Mucosa of descending colon (tissue), 3 donors: ENCODE measurements at regions not wholly inside any gene's neighbourhood (a gene's known extent, or its start where the extent isn't known, plus 50 kb on each side); places are given as distances from the start of the nearest gene placed in this dataset.

Experiments used
- ATAC-seq: fragments of 200-7000 bp; cut with Tn5 transposase; one replicate; pipeline ENCODE4 v1.9.1; 2020; ENCODE audit warnings: mild to moderate bottlenecking, moderate library complexity
- DNase-seq, 3 donors: peaks; one replicate each; pipeline ENCODE4 v3.0.0-alpha.2; 2020
- H3K36me3 ChIP-seq: fragments of 200-600 bp; one replicate; pipeline ENCODE4 v1.8.0; 2021; ENCODE audit warnings: low read depth, mild to moderate bottlenecking
- H3K4me1 ChIP-seq: fragments of 200-600 bp; one replicate; pipeline ENCODE4 v1.8.0; 2021; ENCODE audit warnings: low read depth, mild to moderate bottlenecking
- H3K4me3 ChIP-seq: fragments of 200-600 bp; one replicate; pipeline ENCODE4 v1.8.0; 2021; ENCODE audit warnings: mild to moderate bottlenecking
- H3K9me3 ChIP-seq: fragments of 200-600 bp; one replicate; pipeline ENCODE4 v1.8.0; 2021; ENCODE audit warnings: mild to moderate bottlenecking
- intact Hi-C, 2 donors: fragments of 100-400 bp; cut with DNase I in 1 of 2; cut with micrococcal nuclease in 1 of 2; formaldehyde crosslinking; loops; one replicate each; pipeline versions ENCODE4 v1.11.0 to v1.11.1; 2022; cut with DNase I, micrococcal nuclease
- TF ChIP-seq, protein P1 (sequence below): fragments of 200-600 bp; IDR thresholded peaks from one replicate; pipeline ENCODE4 v1.8.0; 2022; ENCODE audit warnings: antibody characterized with exemption, mild to moderate bottlenecking
- donor health status: DM: no; HTN: no; CAD: no; lungs with moderate emphysema.
- donor health status: DM: no; HTN: no; CAD: no.
- donor health status: DM: no; HTN: yes; CAD: no.

GRCh38 chr13:50129081-50129705 is 113.9 kb downstream of the KCNRG start:
- Histone ChIP-seq H3K4me1 (peaks cover 16% of the 10 kb centered on the region), H3K36me3 (no peaks in the 10 kb centered on the region), H3K4me3 (no peak overlapping the region), H3K9me3 (no peaks in the 10 kb centered on the region)
- DNase-seq (no peak), ATAC-seq (no peak)
- intact Hi-C loops = loop anchor here in 1 of 2 donors (5.0 kb wide), 1 partner anchor 47 kb away; no protein-coding TSS in a partner anchor
- TF ChIP-seq, protein P1, sequence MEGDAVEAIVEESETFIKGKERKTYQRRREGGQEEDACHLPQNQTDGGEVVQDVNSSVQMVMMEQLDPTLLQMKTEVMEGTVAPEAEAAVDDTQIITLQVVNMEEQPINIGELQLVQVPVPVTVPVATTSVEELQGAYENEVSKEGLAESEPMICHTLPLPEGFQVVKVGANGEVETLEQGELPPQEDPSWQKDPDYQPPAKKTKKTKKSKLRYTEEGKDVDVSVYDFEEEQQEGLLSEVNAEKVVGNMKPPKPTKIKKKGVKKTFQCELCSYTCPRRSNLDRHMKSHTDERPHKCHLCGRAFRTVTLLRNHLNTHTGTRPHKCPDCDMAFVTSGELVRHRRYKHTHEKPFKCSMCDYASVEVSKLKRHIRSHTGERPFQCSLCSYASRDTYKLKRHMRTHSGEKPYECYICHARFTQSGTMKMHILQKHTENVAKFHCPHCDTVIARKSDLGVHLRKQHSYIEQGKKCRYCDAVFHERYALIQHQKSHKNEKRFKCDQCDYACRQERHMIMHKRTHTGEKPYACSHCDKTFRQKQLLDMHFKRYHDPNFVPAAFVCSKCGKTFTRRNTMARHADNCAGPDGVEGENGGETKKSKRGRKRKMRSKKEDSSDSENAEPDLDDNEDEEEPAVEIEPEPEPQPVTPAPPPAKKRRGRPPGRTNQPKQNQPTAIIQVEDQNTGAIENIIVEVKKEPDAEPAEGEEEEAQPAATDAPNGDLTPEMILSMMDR = no peak

DNA sequence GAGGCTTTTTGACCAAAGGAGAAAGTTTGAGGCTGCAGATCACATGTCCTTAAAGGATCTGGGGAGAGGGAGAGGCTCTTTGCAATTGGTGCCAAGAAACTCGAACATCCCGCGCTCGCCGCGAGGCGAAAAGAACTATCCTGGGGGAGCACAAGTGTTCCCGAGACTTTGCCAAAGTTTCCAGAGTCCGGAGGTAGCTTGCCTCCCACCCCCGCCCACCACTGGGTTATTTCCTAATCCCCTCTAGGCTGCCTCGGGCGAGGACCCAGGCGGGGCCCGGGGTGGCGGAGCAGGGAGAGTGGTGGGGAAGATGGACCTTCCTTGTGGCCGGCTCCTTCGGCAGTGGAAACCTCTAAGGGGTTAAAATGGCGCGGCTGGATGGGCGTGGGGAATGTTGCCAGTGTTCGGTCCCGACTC is 114.5 kb downstream of the KCNRG start:
- no peak for ATAC-seq
- Histone ChIP-seq H3K9me3 (no peaks in the 10 kb centered on the region), H3K4me1 (peaks cover 16% of the 10 kb centered on the region)

DNA sequence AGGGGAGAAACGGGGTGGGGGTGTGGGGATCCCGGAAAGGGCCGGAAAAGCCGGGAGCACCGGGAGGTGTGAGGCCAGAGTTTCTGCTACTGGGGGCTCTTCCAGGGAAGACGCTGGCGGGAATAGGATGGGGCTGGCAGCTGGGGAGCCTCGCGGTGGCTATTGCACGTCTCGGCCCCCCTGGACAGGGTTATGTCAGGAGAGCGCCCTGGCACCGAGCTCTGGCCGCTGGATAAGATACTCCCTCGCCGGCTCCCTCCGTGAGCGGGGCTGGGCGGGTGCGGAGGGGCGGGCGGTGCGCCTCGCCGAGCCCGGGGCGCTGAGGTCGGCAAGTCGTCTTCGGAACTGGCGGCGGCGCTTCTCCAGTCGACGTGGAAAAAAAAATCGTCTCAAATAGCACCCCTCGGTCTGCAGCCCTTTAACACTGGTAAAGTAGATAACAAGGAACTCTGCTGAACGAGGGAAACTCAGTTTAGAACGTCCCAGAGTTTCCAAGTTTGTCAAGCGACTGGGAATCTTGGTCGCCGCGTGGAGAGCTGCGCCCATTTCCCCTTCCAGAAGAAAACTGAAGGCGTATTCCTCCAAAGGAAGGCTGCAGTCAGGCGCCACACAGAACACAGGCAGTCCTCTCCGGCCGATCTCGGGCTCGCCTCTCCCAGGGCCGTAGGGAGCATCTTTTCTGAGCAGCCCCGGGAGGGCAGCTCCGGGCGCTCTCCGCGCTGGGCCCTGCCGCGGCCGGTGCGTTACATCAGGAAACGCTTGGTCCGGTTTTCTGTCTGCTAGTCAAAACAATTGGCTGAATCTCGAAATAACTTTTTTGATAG is 115.1 kb downstream of the KCNRG start:
- Histone ChIP-seq H3K9me3 (no peaks in the 10 kb centered on the region), H3K4me3 (no peak overlapping the region), H3K36me3 (no peaks in the 10 kb centered on the region), H3K4me1 (peaks cover 16% of the 10 kb centered on the region)
- intact Hi-C loops = no loop called here
- DNase-seq (peak; percentile 31 to 69 (median 56)), ATAC-seq (peak; percentile 18)
- TF ChIP-seq, protein P1 = no peak

More for the DNA sequence above, 114.5 kb downstream of the KCNRG start:
- intact Hi-C loops = loop anchor here in 1 of 2 donors (5.0 kb wide), 1 partner anchor 47 kb away; no protein-coding TSS in a partner anchor
- DNase-seq = peak in 1 of 3 donors; percentile 48
- Histone ChIP-seq H3K4me3 (no peak overlapping the region), H3K36me3 (no peaks in the 10 kb centered on the region)
- TF ChIP-seq, protein P1 = no peak

DNA sequence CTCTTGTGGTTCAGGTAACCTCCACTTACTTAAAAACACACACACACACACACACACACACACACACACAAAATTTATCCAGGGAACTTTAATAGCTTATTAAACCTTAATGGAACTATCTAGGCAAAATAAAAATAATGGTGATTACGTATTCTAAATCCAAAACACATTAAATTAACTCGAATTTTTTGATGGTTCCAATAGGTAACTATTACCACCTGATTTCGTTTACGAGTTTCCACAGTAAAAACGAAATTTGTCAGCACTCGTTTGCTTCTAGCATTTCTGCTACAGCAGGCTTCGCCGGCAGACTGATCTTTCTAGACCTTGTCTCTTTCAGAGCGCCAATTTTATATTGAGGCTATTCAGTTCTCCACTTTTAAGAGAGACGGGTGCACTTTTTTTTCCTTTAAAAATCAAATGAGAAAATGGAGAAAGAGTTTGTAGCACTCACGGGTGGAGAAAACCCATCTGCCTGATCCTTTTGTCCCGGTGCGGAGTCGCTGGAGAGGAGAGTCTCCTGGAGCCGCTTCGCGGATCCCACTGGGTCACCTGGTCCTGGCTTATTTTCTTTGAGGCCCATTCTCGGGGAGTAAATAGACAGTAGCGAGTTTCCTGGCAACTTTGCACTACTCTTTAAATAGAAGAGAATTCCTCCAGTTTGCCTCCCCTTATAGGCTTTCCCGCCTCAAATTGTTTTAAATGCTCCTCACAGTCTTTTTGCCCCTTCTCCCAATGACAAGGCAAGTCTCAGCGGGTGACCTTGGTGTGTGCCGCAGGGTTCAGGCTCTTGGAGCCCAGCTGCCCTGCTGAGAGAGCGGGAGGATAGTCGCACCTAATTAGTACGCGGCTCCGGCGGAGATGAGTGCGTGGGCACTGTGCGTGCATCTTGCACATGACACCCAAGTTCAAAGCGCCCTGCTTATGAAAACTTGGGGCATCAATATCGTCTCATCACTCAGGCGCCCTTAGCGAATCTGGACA is 117.0 kb downstream of the KCNRG start:
- no peaks in the 10 kb centered on the region for H3K36me3 ChIP-seq
- intact Hi-C loops = no loop called here
- no peak for ATAC-seq
- H3K4me3 ChIP-seq = no peak overlapping the region
- TF ChIP-seq, protein P1 = no peak
- peaks cover 9% of the 10 kb centered on the region for H3K4me1 ChIP-seq
- DNase-seq = peak in 1 of 3 donors; percentile 53
- H3K9me3 ChIP-seq = no peaks in the 10 kb centered on the region

DNA sequence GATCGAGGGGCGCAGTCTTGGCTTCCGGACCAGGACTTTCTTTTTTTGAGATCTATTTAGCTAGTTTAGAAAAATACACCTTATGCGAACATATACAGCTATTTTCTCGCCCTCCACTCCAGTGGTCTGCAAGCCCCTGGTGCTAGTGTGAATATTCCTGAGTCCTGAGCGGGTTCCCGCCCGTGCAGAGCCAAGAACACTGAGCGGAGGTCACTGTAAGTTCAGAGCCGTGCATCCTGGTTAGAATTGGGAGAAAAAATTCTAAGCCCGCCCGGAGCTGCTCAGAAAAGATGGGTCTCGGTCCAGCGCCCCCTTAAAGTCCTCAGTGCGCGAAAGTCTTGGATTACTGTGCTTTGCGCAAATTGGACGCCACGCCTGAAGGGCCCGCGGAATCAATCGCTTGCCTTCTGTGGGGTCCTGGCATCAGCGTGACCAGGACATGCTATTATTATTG is 117.7 kb downstream of the KCNRG start:
- no peaks in the 10 kb centered on the region for H3K36me3 ChIP-seq
- intact Hi-C loops = no loop called here
- H3K4me3 ChIP-seq = no peak overlapping the region
- no peak for ATAC-seq
- DNase-seq = no peak
- TF ChIP-seq, protein P1 = no peak
- H3K9me3 ChIP-seq = no peaks in the 10 kb centered on the region
- H3K4me1 ChIP-seq = peaks cover 9% of the 10 kb centered on the region
